ENCODE measurements at regions not wholly inside any gene's neighbourhood (a gene's known extent, or its start where the extent isn't known, plus 50 kb on each side); places are given as distances from the start of the nearest gene placed in this dataset.
"Not testable (repeated sequence)": the region's sequence is repeated elsewhere in the genome, so short reads cannot be mapped to it uniquely, and the experiment has no call there.

DNA sequence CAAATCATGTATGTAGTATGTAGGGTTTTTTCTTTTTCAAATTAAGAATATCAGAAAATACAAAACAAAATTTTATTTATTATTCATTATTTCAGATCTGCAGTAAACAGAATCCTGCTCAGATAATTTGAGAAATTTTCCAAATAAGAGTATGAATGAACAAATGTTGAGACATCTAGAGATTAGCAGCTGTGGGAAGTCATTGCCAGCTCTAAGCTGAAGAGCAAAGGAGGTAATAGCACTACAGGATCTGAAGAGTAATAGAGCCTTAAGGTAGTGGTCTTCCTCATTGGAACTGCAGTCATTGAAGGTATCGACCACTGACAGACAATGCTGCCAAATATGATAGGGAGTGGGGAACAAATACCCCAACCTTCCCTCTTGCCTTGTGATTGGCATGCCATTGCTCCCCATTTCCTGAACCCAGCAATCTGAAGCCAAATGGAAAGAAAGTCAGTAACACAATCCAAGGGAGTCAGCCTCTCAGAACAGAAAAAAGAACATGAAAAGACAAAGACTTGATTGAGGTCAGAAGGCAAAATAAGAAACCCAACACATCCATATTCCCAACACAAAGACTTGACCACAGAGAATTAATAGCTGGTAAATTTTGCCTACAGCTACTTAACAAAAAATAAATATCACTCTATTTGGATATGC lies 963.4 kb upstream of the ADAMTS5 start:
- not testable (repeated sequence) for H3K4me1 ChIP-seq (ENCODE audit: control insufficient read depth, insufficient read depth, low read length, poor library complexity, severe bottlenecking)

DNA sequence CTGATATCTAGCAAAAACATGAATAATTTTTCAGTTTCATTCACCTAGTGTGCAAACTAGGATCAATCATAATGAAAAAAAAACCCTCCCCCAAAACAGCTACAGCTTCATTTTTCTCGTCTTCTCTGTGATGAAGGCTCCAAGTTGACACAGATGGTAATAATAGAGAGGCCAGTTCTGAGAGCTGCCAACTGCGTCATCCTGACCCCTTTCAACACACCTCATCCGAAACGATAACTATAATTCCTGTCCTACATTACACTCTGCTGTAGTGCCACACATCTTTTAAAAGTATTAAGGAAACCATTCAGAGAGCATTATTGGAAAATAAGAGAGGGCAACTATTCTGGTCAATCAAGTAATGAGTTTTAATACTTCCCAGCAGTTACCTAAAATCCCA lies 962.3 kb upstream of the ADAMTS5 start:
- H3K4me1 ChIP-seq (ENCODE audit: control insufficient read depth, insufficient read depth, low read length, poor library complexity, severe bottlenecking); H3K27me3 ChIP-seq (replicated peaks; ENCODE audit: control insufficient read depth, insufficient read depth, low read length, poor library complexity, severe bottlenecking); DNase-seq; H3K4me3 ChIP-seq (ENCODE audit: insufficient read depth, low read depth, low read length, poor library complexity, severe bottlenecking); H3K27ac ChIP-seq (ENCODE audit: insufficient read depth, low read length, poor library complexity, severe bottlenecking); H3K9me3 ChIP-seq (ENCODE audit: control insufficient read depth, low read length); H3K36me3 ChIP-seq (ENCODE audit: control insufficient read depth, insufficient read depth, low read length): not testable (repeated sequence)

More for the DNA sequence above, 963.4 kb upstream of the ADAMTS5 start:
- H3K36me3 ChIP-seq (ENCODE audit: control insufficient read depth, insufficient read depth, low read length); DNase-seq; H3K27ac ChIP-seq (ENCODE audit: insufficient read depth, low read length, poor library complexity, severe bottlenecking); H3K4me3 ChIP-seq (ENCODE audit: insufficient read depth, low read depth, low read length, poor library complexity, severe bottlenecking); H3K9me3 ChIP-seq (ENCODE audit: control insufficient read depth, low read length); H3K27me3 ChIP-seq (replicated peaks; ENCODE audit: control insufficient read depth, insufficient read depth, low read length, poor library complexity, severe bottlenecking): not testable (repeated sequence)

DNA sequence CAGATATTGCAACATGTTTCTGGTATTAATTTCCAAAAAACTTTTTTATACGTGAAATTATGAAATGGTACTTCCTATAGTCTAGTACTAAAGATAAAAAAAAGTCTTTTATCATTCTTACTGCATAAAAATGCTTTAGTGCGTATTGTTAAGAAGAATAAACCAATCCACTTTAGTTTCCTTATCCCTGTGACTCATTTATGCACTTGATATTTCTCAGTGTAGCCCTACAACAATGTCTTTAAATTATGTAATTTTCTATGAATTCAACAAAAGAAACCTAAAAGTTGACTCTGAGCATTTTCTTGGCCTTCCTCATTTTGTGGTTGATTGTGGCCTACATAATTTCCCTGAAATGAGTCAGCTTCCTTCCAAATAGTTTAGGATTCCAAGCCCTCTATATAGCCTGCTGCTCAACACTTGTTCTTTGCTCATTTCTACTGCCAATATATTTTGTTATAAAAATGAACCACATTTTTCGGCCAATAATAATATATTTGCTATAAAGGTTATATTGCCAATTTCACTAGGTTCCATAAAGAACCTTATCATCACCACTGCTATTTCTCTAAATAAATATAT lies 961.7 kb upstream of the ADAMTS5 start:
- not testable (repeated sequence) for H3K36me3 ChIP-seq (ENCODE audit: control insufficient read depth, insufficient read depth, low read length); H3K9me3 ChIP-seq (ENCODE audit: control insufficient read depth, low read length); H3K4me1 ChIP-seq (ENCODE audit: control insufficient read depth, insufficient read depth, low read length, poor library complexity, severe bottlenecking); DNase-seq; H3K4me3 ChIP-seq (ENCODE audit: insufficient read depth, low read depth, low read length, poor library complexity, severe bottlenecking); H3K27ac ChIP-seq (ENCODE audit: insufficient read depth, low read length, poor library complexity, severe bottlenecking); H3K27me3 ChIP-seq (replicated peaks; ENCODE audit: control insufficient read depth, insufficient read depth, low read length, poor library complexity, severe bottlenecking)

DNA sequence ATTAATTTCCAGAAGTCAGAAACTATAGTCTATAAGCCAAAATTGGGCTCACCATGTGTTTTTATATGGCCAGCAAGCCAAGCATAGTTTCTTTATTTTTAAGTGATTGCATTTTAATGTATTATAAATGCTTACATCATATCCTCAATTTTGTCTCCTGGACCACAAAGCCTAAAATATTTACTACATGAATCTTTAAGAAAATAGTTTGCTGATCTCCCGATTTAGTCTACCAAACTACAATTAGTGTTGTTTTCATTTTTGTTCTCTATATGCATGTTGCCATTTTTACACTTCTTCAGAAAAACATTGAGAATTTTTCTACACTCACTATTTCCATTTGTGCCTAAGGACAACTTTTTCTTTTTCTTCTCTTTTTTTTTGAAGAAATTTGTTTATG lies 954.5 kb upstream of the ADAMTS5 start:
- not testable (repeated sequence) for H3K27me3 ChIP-seq (replicated peaks; ENCODE audit: control insufficient read depth, insufficient read depth, low read length, poor library complexity, severe bottlenecking); H3K4me3 ChIP-seq (ENCODE audit: insufficient read depth, low read depth, low read length, poor library complexity, severe bottlenecking); H3K4me1 ChIP-seq (ENCODE audit: control insufficient read depth, insufficient read depth, low read length, poor library complexity, severe bottlenecking); H3K27ac ChIP-seq (ENCODE audit: insufficient read depth, low read length, poor library complexity, severe bottlenecking); H3K9me3 ChIP-seq (ENCODE audit: control insufficient read depth, low read length); DNase-seq; H3K36me3 ChIP-seq (ENCODE audit: control insufficient read depth, insufficient read depth, low read length)

DNA sequence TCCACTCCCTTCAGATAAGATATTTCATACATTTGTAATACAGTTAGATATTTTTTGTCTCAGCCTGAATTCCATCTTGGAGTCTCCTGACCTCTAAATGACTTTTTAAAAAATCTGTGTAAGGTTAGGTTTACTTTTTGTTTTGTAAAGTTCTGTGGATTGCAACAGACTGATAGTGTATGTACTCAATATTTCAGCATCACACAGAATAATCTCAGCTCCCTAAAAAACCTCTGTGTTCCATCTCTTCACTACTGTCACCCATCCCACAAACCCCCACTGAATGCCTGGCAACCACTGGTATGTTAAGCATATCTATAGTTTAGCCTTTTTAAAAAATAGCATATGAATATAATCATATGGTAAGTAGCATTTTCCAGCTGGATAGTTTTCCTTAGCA lies 951.1 kb upstream of the ADAMTS5 start:
- not testable (repeated sequence) for H3K9me3 ChIP-seq (ENCODE audit: control insufficient read depth, low read length); H3K36me3 ChIP-seq (ENCODE audit: control insufficient read depth, insufficient read depth, low read length); DNase-seq; H3K4me1 ChIP-seq (ENCODE audit: control insufficient read depth, insufficient read depth, low read length, poor library complexity, severe bottlenecking); H3K27me3 ChIP-seq (replicated peaks; ENCODE audit: control insufficient read depth, insufficient read depth, low read length, poor library complexity, severe bottlenecking); H3K27ac ChIP-seq (ENCODE audit: insufficient read depth, low read length, poor library complexity, severe bottlenecking); H3K4me3 ChIP-seq (ENCODE audit: insufficient read depth, low read depth, low read length, poor library complexity, severe bottlenecking)

DNA sequence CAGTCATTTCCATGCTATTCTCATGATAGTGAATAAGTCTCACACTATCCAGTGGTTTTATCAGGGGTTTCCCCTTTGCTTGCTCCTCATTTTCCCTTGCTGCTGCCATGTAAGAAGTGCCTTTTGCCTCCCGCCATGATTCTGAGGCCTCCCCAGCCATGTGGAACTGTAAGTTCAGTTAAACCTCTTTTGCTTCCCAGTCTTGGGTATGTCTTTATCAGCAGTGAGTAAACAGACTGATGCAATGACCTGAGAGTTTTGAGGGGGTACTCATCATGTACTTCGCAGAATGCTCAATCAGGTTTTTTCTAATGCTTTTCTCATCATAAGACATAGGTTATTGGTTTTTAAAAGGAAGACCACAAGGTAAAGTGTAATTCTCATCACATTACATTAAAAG lies 949.4 kb upstream of the ADAMTS5 start:
- H3K36me3 ChIP-seq (ENCODE audit: control insufficient read depth, insufficient read depth, low read length); H3K9me3 ChIP-seq (ENCODE audit: control insufficient read depth, low read length); H3K4me3 ChIP-seq (ENCODE audit: insufficient read depth, low read depth, low read length, poor library complexity, severe bottlenecking); H3K4me1 ChIP-seq (ENCODE audit: control insufficient read depth, insufficient read depth, low read length, poor library complexity, severe bottlenecking); H3K27ac ChIP-seq (ENCODE audit: insufficient read depth, low read length, poor library complexity, severe bottlenecking); DNase-seq; H3K27me3 ChIP-seq (replicated peaks; ENCODE audit: control insufficient read depth, insufficient read depth, low read length, poor library complexity, severe bottlenecking): not testable (repeated sequence)

DNA sequence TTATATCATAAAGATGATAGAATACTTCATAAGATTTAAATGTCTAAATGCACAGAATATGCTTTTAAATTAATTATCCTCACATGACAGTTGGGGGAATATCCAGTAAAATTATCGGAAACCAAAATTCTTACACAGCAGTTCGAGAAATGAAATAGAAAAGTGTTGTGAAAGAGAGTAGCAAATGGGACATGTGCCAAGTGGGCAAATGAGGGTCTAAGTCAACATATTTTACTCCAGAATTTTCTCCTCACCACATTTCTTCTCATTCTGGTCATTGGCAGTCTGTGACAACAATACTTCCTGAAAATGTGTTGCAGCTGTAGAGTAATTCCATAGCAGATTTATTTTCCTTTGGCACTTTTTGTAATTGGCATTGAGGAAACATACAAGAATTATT lies 945.2 kb upstream of the ADAMTS5 start:
- not testable (repeated sequence) for H3K4me1 ChIP-seq (ENCODE audit: control insufficient read depth, insufficient read depth, low read length, poor library complexity, severe bottlenecking); H3K9me3 ChIP-seq (ENCODE audit: control insufficient read depth, low read length); DNase-seq; H3K27me3 ChIP-seq (replicated peaks; ENCODE audit: control insufficient read depth, insufficient read depth, low read length, poor library complexity, severe bottlenecking); H3K36me3 ChIP-seq (ENCODE audit: control insufficient read depth, insufficient read depth, low read length); H3K4me3 ChIP-seq (ENCODE audit: insufficient read depth, low read depth, low read length, poor library complexity, severe bottlenecking); H3K27ac ChIP-seq (ENCODE audit: insufficient read depth, low read length, poor library complexity, severe bottlenecking)

DNA sequence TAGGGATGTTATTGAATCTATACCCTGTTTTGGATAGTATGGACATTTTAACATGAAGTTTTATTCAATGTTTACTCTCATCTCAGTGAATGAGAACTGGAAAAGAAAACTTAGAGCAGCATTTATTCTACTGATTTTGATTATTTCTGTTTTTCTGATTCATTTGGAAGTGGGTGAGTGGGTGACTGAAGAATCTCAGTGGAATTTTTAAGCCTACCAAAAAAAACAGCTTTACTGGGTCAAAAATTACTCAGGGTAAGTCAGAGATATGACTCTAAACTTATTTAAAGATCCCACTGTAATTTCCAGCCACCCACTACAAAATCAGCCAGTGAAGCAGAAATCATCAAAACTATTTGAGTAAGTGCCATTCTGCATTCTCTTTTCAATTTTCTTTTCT lies 942.6 kb upstream of the ADAMTS5 start:
- not testable (repeated sequence) for H3K36me3 ChIP-seq (ENCODE audit: control insufficient read depth, insufficient read depth, low read length); H3K27me3 ChIP-seq (replicated peaks; ENCODE audit: control insufficient read depth, insufficient read depth, low read length, poor library complexity, severe bottlenecking); H3K4me3 ChIP-seq (ENCODE audit: insufficient read depth, low read depth, low read length, poor library complexity, severe bottlenecking); H3K9me3 ChIP-seq (ENCODE audit: control insufficient read depth, low read length); DNase-seq; H3K27ac ChIP-seq (ENCODE audit: insufficient read depth, low read length, poor library complexity, severe bottlenecking); H3K4me1 ChIP-seq (ENCODE audit: control insufficient read depth, insufficient read depth, low read length, poor library complexity, severe bottlenecking)

DNA sequence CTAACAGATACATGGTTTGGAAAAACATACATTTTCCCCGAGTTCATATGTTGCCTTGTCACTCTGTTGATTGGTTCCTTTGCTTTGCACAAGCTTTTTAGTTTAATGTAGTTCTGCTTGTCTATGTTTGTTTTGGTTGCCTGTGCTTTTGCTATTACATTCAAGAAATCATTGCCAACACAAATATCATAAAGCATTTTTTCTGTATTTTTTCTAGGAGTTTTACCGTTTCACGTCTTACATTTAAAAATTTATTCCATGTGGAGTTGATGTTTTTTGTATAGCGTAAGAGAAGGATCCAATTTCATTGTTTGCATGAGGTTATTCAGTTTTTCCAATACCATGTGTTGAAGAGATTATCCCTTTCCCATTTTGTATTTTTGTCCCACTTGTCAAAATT lies 941.9 kb upstream of the ADAMTS5 start:
- not testable (repeated sequence) for DNase-seq; H3K4me3 ChIP-seq (ENCODE audit: insufficient read depth, low read depth, low read length, poor library complexity, severe bottlenecking); H3K9me3 ChIP-seq (ENCODE audit: control insufficient read depth, low read length); H3K4me1 ChIP-seq (ENCODE audit: control insufficient read depth, insufficient read depth, low read length, poor library complexity, severe bottlenecking); H3K27ac ChIP-seq (ENCODE audit: insufficient read depth, low read length, poor library complexity, severe bottlenecking); H3K27me3 ChIP-seq (replicated peaks; ENCODE audit: control insufficient read depth, insufficient read depth, low read length, poor library complexity, severe bottlenecking); H3K36me3 ChIP-seq (ENCODE audit: control insufficient read depth, insufficient read depth, low read length)

DNA sequence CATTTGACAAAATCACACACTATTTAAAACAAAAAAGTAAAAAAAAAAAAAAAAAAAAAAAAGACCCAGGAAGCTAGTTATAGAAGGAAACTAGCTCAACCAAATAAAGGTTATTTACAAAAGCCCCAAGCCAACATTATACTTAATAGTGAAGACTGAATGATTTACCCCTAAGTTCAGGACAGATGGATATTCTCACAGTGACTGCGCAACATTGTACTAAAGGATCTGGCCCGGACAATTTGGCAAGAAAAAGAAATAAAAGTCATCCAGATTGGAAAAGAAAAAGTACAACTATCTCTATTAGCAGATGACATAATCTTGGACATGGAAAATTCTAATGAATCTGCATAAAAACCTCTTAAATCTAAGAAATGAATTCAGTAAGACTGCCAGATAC lies 936.0 kb upstream of the ADAMTS5 start:
- not testable (repeated sequence) for H3K4me3 ChIP-seq (ENCODE audit: insufficient read depth, low read depth, low read length, poor library complexity, severe bottlenecking); H3K36me3 ChIP-seq (ENCODE audit: control insufficient read depth, insufficient read depth, low read length); H3K4me1 ChIP-seq (ENCODE audit: control insufficient read depth, insufficient read depth, low read length, poor library complexity, severe bottlenecking); DNase-seq; H3K9me3 ChIP-seq (ENCODE audit: control insufficient read depth, low read length); H3K27me3 ChIP-seq (replicated peaks; ENCODE audit: control insufficient read depth, insufficient read depth, low read length, poor library complexity, severe bottlenecking); H3K27ac ChIP-seq (ENCODE audit: insufficient read depth, low read length, poor library complexity, severe bottlenecking)

All from effector memory CD4-positive, alpha-beta T cell (primary cell).